ENCODE measurements at regions not wholly inside any gene's neighbourhood (a gene's known extent, or its start where the extent isn't known, plus 50 kb on each side); places are given as distances from the start of the nearest gene placed in this dataset.

DNA sequence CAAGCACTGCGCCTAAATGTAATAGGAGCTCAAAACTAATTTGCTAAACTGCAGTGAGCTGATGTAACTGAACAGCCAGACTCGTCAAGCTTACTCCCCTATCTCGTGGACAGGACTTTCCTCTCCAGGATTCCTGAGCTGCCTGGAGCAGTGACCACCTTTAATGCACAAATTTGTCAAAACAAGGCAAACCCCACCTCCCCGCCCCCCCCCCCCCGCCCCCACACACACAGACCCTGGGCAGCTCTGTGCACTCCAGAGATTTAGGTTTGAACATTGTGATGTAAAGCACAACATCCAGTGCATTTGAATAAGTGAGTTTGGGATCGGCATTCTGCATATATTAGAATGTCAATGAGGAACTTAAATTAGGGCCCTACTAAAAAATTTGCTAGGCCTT, 77.7 kb upstream of the DHX15 start:
- TF ChIP-seq, protein P1, sequence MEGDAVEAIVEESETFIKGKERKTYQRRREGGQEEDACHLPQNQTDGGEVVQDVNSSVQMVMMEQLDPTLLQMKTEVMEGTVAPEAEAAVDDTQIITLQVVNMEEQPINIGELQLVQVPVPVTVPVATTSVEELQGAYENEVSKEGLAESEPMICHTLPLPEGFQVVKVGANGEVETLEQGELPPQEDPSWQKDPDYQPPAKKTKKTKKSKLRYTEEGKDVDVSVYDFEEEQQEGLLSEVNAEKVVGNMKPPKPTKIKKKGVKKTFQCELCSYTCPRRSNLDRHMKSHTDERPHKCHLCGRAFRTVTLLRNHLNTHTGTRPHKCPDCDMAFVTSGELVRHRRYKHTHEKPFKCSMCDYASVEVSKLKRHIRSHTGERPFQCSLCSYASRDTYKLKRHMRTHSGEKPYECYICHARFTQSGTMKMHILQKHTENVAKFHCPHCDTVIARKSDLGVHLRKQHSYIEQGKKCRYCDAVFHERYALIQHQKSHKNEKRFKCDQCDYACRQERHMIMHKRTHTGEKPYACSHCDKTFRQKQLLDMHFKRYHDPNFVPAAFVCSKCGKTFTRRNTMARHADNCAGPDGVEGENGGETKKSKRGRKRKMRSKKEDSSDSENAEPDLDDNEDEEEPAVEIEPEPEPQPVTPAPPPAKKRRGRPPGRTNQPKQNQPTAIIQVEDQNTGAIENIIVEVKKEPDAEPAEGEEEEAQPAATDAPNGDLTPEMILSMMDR (IDR thresholded peaks at IDR 0.05; ENCODE audit: extremely low read depth in 1 of 2, insufficient read depth in 1 of 2, low read depth in 1 of 2, low read length in 2 of 2): no peak
- no peak for TF ChIP-seq POLR2A (IDR thresholded peaks at IDR 0.05; ENCODE audit: low read depth, low read length)

Measured in endothelial cell of umbilical vein (primary cell).